ENCODE measurements at regions not wholly inside any gene's neighbourhood (a gene's known extent, or its start where the extent isn't known, plus 50 kb on each side); places are given as distances from the start of the nearest gene placed in this dataset.

DNA sequence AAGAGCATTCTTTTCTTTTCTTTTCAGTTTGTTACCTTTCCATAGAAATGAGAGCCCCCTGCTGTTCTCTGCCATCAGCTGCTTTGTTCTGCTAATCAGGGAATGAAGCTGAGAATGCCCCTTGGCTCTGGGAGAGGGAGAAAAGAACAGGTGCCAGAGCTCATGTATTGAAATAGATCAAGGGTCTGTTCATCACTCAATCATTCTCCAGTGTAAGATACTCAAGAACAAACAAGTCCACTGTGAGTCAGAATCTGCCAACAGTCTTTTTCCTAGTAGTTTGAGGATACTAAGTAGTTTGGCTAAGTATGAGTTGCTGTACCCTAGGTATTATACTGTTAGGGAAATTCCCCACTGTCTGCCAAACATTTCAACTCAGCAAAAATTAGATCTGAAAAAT is 144.3 kb downstream of the RTL3 start:
- TF ChIP-seq, protein P1, sequence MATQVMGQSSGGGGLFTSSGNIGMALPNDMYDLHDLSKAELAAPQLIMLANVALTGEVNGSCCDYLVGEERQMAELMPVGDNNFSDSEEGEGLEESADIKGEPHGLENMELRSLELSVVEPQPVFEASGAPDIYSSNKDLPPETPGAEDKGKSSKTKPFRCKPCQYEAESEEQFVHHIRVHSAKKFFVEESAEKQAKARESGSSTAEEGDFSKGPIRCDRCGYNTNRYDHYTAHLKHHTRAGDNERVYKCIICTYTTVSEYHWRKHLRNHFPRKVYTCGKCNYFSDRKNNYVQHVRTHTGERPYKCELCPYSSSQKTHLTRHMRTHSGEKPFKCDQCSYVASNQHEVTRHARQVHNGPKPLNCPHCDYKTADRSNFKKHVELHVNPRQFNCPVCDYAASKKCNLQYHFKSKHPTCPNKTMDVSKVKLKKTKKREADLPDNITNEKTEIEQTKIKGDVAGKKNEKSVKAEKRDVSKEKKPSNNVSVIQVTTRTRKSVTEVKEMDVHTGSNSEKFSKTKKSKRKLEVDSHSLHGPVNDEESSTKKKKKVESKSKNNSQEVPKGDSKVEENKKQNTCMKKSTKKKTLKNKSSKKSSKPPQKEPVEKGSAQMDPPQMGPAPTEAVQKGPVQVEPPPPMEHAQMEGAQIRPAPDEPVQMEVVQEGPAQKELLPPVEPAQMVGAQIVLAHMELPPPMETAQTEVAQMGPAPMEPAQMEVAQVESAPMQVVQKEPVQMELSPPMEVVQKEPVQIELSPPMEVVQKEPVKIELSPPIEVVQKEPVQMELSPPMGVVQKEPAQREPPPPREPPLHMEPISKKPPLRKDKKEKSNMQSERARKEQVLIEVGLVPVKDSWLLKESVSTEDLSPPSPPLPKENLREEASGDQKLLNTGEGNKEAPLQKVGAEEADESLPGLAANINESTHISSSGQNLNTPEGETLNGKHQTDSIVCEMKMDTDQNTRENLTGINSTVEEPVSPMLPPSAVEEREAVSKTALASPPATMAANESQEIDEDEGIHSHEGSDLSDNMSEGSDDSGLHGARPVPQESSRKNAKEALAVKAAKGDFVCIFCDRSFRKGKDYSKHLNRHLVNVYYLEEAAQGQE (IDR thresholded peaks at IDR 0.05; ENCODE audit: low read depth, low read length), result no peak
- TF ChIP-seq, protein P2, sequence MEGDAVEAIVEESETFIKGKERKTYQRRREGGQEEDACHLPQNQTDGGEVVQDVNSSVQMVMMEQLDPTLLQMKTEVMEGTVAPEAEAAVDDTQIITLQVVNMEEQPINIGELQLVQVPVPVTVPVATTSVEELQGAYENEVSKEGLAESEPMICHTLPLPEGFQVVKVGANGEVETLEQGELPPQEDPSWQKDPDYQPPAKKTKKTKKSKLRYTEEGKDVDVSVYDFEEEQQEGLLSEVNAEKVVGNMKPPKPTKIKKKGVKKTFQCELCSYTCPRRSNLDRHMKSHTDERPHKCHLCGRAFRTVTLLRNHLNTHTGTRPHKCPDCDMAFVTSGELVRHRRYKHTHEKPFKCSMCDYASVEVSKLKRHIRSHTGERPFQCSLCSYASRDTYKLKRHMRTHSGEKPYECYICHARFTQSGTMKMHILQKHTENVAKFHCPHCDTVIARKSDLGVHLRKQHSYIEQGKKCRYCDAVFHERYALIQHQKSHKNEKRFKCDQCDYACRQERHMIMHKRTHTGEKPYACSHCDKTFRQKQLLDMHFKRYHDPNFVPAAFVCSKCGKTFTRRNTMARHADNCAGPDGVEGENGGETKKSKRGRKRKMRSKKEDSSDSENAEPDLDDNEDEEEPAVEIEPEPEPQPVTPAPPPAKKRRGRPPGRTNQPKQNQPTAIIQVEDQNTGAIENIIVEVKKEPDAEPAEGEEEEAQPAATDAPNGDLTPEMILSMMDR (IDR thresholded peaks at IDR 0.05), result 0 out of 2 replicates have a peak, but pooled peaks have one; percentile 10
- CTCF ChIA-PET, result no interaction called here
- H3K27me3 ChIP-seq (ENCODE audit: insufficient read depth), result no peaks in the 10 kb centered on the region
- POLR2A ChIA-PET, result no interaction called here
- H3K9me2 ChIP-seq, result no peaks in the 10 kb centered on the region
- H3K79me2 ChIP-seq (ENCODE audit: insufficient read depth), result no peaks in the 10 kb centered on the region
- H4K20me1 ChIP-seq (ENCODE audit: insufficient read depth), result no peaks in the 10 kb centered on the region
- H3K4me2 ChIP-seq, result no peak overlapping the region
- H3K27ac ChIP-seq (ENCODE audit: low read depth in 2 of 2, low read length in 1 of 2), result no peak overlapping the region
- H3K4me1 ChIP-seq (ENCODE audit: control insufficient read depth in 1 of 2, insufficient read depth in 2 of 2, low read depth in 1 of 2, low read length in 1 of 2), result no peaks in the 10 kb centered on the region
- H3K9ac ChIP-seq, result no peak overlapping the region
- no peak for DNase-seq
- H3K36me3 ChIP-seq (replicated peaks in 1 of 2; ENCODE audit: control insufficient read depth in 1 of 2, insufficient read depth in 2 of 2, low read length in 1 of 2), result no peaks in the 10 kb centered on the region
- no peak overlapping the region for H2AFZ ChIP-seq (ENCODE audit: low read depth)
- H3K4me3 ChIP-seq (ENCODE audit: low read depth in 2 of 2, low read length in 1 of 2), result no peak overlapping the region
- H3F3A ChIP-seq (replicated peaks; ENCODE audit: insufficient read depth), result no peaks in the 10 kb centered on the region
- H3K9me3 ChIP-seq, result no peaks in the 10 kb centered on the region

DNA sequence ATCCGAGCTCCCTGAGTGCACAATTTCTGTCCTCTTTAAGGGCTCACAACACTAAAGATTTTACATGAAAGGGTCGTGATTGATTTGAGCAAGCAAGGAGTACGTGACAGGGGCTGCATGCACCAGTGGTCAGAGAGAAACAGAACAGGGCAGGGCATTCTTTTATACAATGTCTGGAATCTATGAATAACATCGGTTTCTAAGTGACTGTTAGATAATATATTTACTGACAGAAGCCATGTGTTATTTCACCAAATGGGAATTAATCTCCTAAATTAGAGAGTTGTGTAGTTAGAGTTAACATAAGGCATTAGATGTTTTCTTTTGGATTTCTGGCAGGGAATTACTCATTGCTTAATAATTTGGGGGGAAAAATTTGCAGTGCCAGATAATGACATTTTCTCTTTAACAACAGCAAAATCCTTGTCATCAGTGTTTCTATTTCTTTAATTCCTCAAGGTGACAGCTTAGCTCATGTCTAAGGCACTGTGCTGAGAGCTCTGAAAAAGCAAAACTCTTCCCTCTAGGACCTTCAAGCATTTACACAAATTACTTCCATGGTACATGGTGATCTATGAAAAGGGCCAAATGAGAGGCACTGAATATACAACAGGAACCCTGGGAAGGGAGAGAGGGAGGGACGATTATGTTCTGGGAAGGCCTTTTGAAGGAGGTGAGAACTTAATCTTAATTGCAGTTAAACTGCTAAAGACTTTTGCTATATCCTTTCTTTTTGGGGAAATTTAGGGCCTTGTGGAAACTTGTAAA is 145.0 kb downstream of the RTL3 start:
- Histone ChIP-seq H3K4me3 (ENCODE audit: low read depth in 2 of 2, low read length in 1 of 2) (no peak overlapping the region), H4K20me1 (ENCODE audit: insufficient read depth) (no peaks in the 10 kb centered on the region), H3K9ac (no peak overlapping the region), H3K9me3 (no peaks in the 10 kb centered on the region), H3K4me1 (ENCODE audit: control insufficient read depth in 1 of 2, insufficient read depth in 2 of 2, low read depth in 1 of 2, low read length in 1 of 2) (no peaks in the 10 kb centered on the region), H3K79me2 (ENCODE audit: insufficient read depth) (no peaks in the 10 kb centered on the region), H3K36me3 (replicated peaks in 1 of 2; ENCODE audit: control insufficient read depth in 1 of 2, insufficient read depth in 2 of 2, low read length in 1 of 2) (no peaks in the 10 kb centered on the region), H3K27me3 (ENCODE audit: insufficient read depth) (no peaks in the 10 kb centered on the region), H3K9me2 (no peaks in the 10 kb centered on the region), H2AFZ (ENCODE audit: low read depth) (no peak overlapping the region), H3K4me2 (no peak overlapping the region), H3F3A (replicated peaks; ENCODE audit: insufficient read depth) (no peaks in the 10 kb centered on the region), H3K27ac (ENCODE audit: low read depth in 2 of 2, low read length in 1 of 2) (no peak overlapping the region)
- ChIA-PET CTCF (no interaction called here), POLR2A (no interaction called here)
- under 1% methylated on average over 5 of the region's 5 CpGs for WGBS (ENCODE audit: low lambda C conversion rate)
- no peak for DNase-seq
- TF ChIP-seq MEF2A (IDR thresholded peaks at IDR 0.05; ENCODE audit: borderline replicate concordance, low read depth), result no peak
- no peak for TF ChIP-seq RAD21 (IDR thresholded peaks at IDR 0.05; ENCODE audit: low read length)
- no peak for TF ChIP-seq FOXM1 (IDR thresholded peaks at IDR 0.05; ENCODE audit: low read depth)
- TF ChIP-seq POLR2AphosphoS5 (IDR thresholded peaks at IDR 0.05; ENCODE audit: low read depth, low read length), result no peak
- no peak for TF ChIP-seq SIN3A (IDR thresholded peaks at IDR 0.05; ENCODE audit: borderline replicate concordance, low read depth, low read length)

Measured in SK-N-SH (cell line).